GM12878 (cell line): ENCODE measurements at regions not wholly inside any gene's neighbourhood (a gene's known extent, or its start where the extent isn't known, plus 50 kb on each side); places are given as distances from the start of the nearest gene placed in this dataset.

ENCODE experiments used
- ATAC-seq: fragments of 200-7000 bp; cut with Tn5 transposase; 3 replicates; pipeline ENCODE4 v1.9.1; 2020; ENCODE audit warnings: mild to moderate bottlenecking, moderate library complexity
- BruUV-seq: library from RNA; stranded (reverse); fragments of 400-500 nt; replicated peaks from 2 replicates; lab custom pipeline; 2021; lab: Mats Ljungman, UMichigan
- CTCF ChIA-PET: fragments of 300-600 bp; sonication (Branson Sonifier 250); formaldehyde crosslinking; extraction: SDS; loops from one replicate; lab custom pipeline; 2021; ENCODE audit warnings: inconsistent platforms; lab: Yijun Ruan, JAX
- POLR2A ChIA-PET: fragments of 350-600 bp; formaldehyde crosslinking; extraction: SDS; loops from one replicate; lab custom pipeline; 2021; ENCODE audit warnings: inconsistent platforms; lab: Charles Lee
- RAD21 ChIA-PET: fragments of 300-600 bp; sonication (Branson Sonifier 250); formaldehyde crosslinking; loops from one replicate; lab custom pipeline; 2023; ENCODE audit warnings: antibody characterized with exemption; ENCODE audit not compliant: unreplicated experiment; lab: Charles Lee
- SMC1A ChIA-PET: fragments of 300-600 bp; sonication (Branson Sonifier 250); formaldehyde crosslinking; loops from one replicate; lab custom pipeline; 2023; ENCODE audit not compliant: unreplicated experiment, uncharacterized antibody; lab: Charles Lee
- DNase-seq: peaks from one replicate; pipeline ENCODE4 v3.0.0-alpha.2; 2011; ENCODE audit warnings: low read depth, low spot score
- FAIRE-seq: peaks from 3 replicates; lab custom pipeline; 2011; peaks lifted over from hg19 to GRCh38; lab: Jason Lieb, UNC
- H2AFZ ChIP-seq: 2 replicates; pipeline ENCODE4 v1.6.0; 2011; ENCODE audit warnings: low read depth, low read length, control low read depth; ENCODE audit not compliant: control insufficient read depth
- H3K27ac ChIP-seq: 2 replicates; pipeline ENCODE4 v1.5.1; 2011; ENCODE audit warnings: control low read depth; ENCODE audit not compliant: control insufficient read depth, insufficient read depth
- H3K27me3 ChIP-seq, 2 experiments: replicated peaks in 1 of 2; 2 replicates each; pipeline versions ENCODE4 v1.6.0 to v1.6.1; 2011; ENCODE audit warnings: low read length in 1 of 2; ENCODE audit not compliant: control insufficient read depth in 2 of 2, insufficient read depth in 2 of 2
- H3K36me3 ChIP-seq, 2 experiments: 2 replicates each; pipeline ENCODE4 v1.5.1; 2011; ENCODE audit warnings: low read length in 1 of 2; ENCODE audit not compliant: control insufficient read depth in 2 of 2, insufficient read depth in 2 of 2
- H3K4me1 ChIP-seq: 2 replicates; pipeline ENCODE4 v1.6.1; 2011; ENCODE audit warnings: mild to moderate bottlenecking, low read length, moderate library complexity, mixed read lengths; ENCODE audit not compliant: control insufficient read depth, insufficient read depth
- H3K4me2 ChIP-seq: 2 replicates; pipeline ENCODE4 v1.6.0; 2011; ENCODE audit warnings: control low read depth; ENCODE audit not compliant: control insufficient read depth, insufficient read depth
- H3K4me3 ChIP-seq: fragments of 200-600 bp; sonication (generic); 2 replicates; pipeline ENCODE4 v1.5.1; 2016
- H3K79me2 ChIP-seq: 2 replicates; pipeline ENCODE4 v1.6.0; 2011; ENCODE audit warnings: low read length; ENCODE audit not compliant: control insufficient read depth, insufficient read depth
- H3K9ac ChIP-seq: 2 replicates; pipeline ENCODE4 v1.8.0; 2011; ENCODE audit warnings: low read length, control low read depth, mixed read lengths; ENCODE audit not compliant: control insufficient read depth, insufficient read depth
- H3K9me3 ChIP-seq: replicated peaks from 3 replicates; pipeline ENCODE4 v1.5.1; 2011; ENCODE audit warnings: mild to moderate bottlenecking, low read length; ENCODE audit not compliant: control insufficient read depth, insufficient read depth
- H4K20me1 ChIP-seq: 2 replicates; pipeline ENCODE4 v1.6.0; 2011; ENCODE audit not compliant: control insufficient read depth, insufficient read depth
- MTA3 ChIP-seq: IDR thresholded peaks from 2 replicates; pipeline ENCODE4 v1.6.1; 2012; ENCODE audit warnings: low read length, inconsistent platforms, borderline replicate concordance
- RUNX3 ChIP-seq: IDR thresholded peaks from 2 replicates; pipeline ENCODE4 v1.6.1; 2012; ENCODE audit warnings: low read length, inconsistent platforms
- WGBS: methylation state at CpG from one replicate; pipeline ENCODE4 v1.1.6; 2016; ENCODE audit warnings: low lambda C conversion rate; ENCODE audit not compliant: insufficient replicate concordance, insufficient coverage; ENCODE audit errors: missing lambda C conversion rate; 5-methylcytosine and 5-hydroxymethylcytosine counted together
- in situ Hi-C: fragments of 300-500 bp; cut with MboI; formaldehyde crosslinking; loops from 9 replicates; pipeline ENCODE4 v1.14.3; 2018; ENCODE audit warnings: mixed read lengths
- intact Hi-C: fragments of 100-400 bp; cut with micrococcal nuclease; formaldehyde crosslinking; loops from one replicate; pipeline ENCODE4 v1.14.2; 2022; ENCODE audit not compliant: unreplicated experiment
- TF ChIP-seq, protein P1 (sequence below): IDR thresholded peaks from 2 replicates; pipeline ENCODE4 v1.6.1; 2011; ENCODE audit warnings: low read depth, low read length, improper control_type of control experiment, borderline replicate concordance

- intact Hi-C loops, result no loop called here
- ChIA-PET RAD21 (no interaction called here), CTCF (no interaction called here), POLR2A (no interaction called here), SMC1A (interaction anchor here (1.2 kb wide), 1 partner anchor 10 kb away, joined by 3 read pairs; no protein-coding TSS in a partner anchor)
- Histone ChIP-seq H3K27ac (no peak overlapping the region), H3K9ac (no peak overlapping the region), H3K4me2 (no peak overlapping the region), H4K20me1 (no peaks in the 10 kb centered on the region), H2AFZ (no peak overlapping the region), H3K4me1 (peaks cover 6% of the 10 kb centered on the region; the same call in 1 of the 2 replicates), H3K36me3 (no peaks in the 10 kb centered on the region), H3K4me3 (no peak overlapping the region), H3K27me3 (no peaks in the 10 kb centered on the region), H3K79me2 (no peaks in the 10 kb centered on the region), H3K9me3 (no peaks in the 10 kb centered on the region)
- BruUV-seq, result no TSS peak
- FAIRE-seq (no peak), ATAC-seq (no peak), DNase-seq (no peak)
- in situ Hi-C loops, result no loop called here
- 91% methylated on average over 2 of the region's 2 CpGs for WGBS
- no peak for TF ChIP-seq MTA3
- no peak for TF ChIP-seq RUNX3
Observed at GRCh38 chr6:139452148-139452876, 77.9 kb upstream of the CITED2 start.

- no peak overlapping the region for H3K27ac ChIP-seq
- POLR2A ChIA-PET, result interaction anchor here (0.7 kb wide), 1 partner anchor 415 kb away, joined by 3 read pairs; no protein-coding TSS in a partner anchor
- H3K9me3 ChIP-seq, result no peaks in the 10 kb centered on the region
- no peak overlapping the region for H3K4me2 ChIP-seq
- no peaks in the 10 kb centered on the region for H3K27me3 ChIP-seq
- SMC1A ChIA-PET, result interaction anchor here (0.6 to 2.0 kb wide), 8 partner anchors 21 to 474 kb away, joined by 3 to 5 read pairs (median 4); no protein-coding TSS in a partner anchor
- DNase-seq, result no peak
- peaks cover 6% of the 10 kb centered on the region; the same call in 1 of the 2 replicates for H3K4me1 ChIP-seq
- no peaks in the 10 kb centered on the region for H4K20me1 ChIP-seq
- CTCF ChIA-PET, result interaction anchor here (0.6 to 2.8 kb wide), 3 partner anchors 25 to 182 kb away, joined by 3 to 7 read pairs (median 4); no protein-coding TSS in a partner anchor
- TF ChIP-seq, protein P1, sequence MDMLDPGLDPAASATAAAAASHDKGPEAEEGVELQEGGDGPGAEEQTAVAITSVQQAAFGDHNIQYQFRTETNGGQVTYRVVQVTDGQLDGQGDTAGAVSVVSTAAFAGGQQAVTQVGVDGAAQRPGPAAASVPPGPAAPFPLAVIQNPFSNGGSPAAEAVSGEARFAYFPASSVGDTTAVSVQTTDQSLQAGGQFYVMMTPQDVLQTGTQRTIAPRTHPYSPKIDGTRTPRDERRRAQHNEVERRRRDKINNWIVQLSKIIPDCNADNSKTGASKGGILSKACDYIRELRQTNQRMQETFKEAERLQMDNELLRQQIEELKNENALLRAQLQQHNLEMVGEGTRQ, result no peak
- no peak for FAIRE-seq
- intact Hi-C loops, result no loop called here
- no peaks in the 10 kb centered on the region for H3K36me3 ChIP-seq
- RAD21 ChIA-PET, result interaction anchor here (1.2 to 2.8 kb wide), 5 partner anchors 24 to 361 kb away, joined by 3 to 23 read pairs (median 5); partner anchors contain the start of gene CITED2
- no peak overlapping the region for H3K4me3 ChIP-seq
- H2AFZ ChIP-seq, result no peak overlapping the region
- H3K79me2 ChIP-seq, result no peaks in the 10 kb centered on the region
- no TSS peak for BruUV-seq
- H3K9ac ChIP-seq, result no peak overlapping the region
- ATAC-seq, result no peak
- in situ Hi-C loops, result no loop called here
Observed at GRCh38 chr6:139449611-139450000, 75.2 kb upstream of the CITED2 start.
